ENCODE measurements at regions not wholly inside any gene's neighbourhood (a gene's known extent, or its start where the extent isn't known, plus 50 kb on each side); places are given as distances from the start of the nearest gene placed in this dataset.

- Histone ChIP-seq H3K79me1 (ENCODE audit: insufficient read depth, low read depth, low read length, poor library complexity, severe bottlenecking) (no peaks in the 10 kb centered on the region), H3K27me3 (ENCODE audit: insufficient read depth, low read length) (no peaks in the 10 kb centered on the region), H2BK20ac (ENCODE audit: low read depth, low read length, poor library complexity, severe bottlenecking) (no peak overlapping the region), H2BK12ac (ENCODE audit: insufficient read length, low read depth, low read length) (no peak overlapping the region), H4K8ac (replicated peaks; ENCODE audit: insufficient read length, low read depth, low read length) (no peak overlapping the region), H3K4ac (ENCODE audit: low read depth, low read length) (no peak overlapping the region), H3K4me2 (ENCODE audit: insufficient read depth, insufficient read length, low read length) (no peak overlapping the region), H4K91ac (ENCODE audit: insufficient read length, low read depth, low read length) (no peak overlapping the region), H4K5ac (ENCODE audit: insufficient read length, low read depth, low read length) (no peak overlapping the region), H3K79me2 (ENCODE audit: insufficient read depth, low read length) (no peaks in the 10 kb centered on the region), H2BK5ac (ENCODE audit: insufficient read length, low read length) (no peak overlapping the region), H3K9me3 (ENCODE audit: control insufficient read depth, low read depth, low read length) (no peaks in the 10 kb centered on the region), H3K4me1 (ENCODE audit: insufficient read depth, low read length) (no peaks in the 10 kb centered on the region; the same call in 1 of the 2 replicates), H3K23me2 (ENCODE audit: insufficient read length, low read depth, low read length, poor library complexity, severe bottlenecking) (no peaks in the 10 kb centered on the region), H3K27ac (ENCODE audit: insufficient read length, low read depth, low read length) (no peak overlapping the region), H4K20me1 (ENCODE audit: control insufficient read depth, insufficient read depth, insufficient read length) (no peaks in the 10 kb centered on the region), H3K14ac (ENCODE audit: insufficient read depth, low read length) (no peak overlapping the region), H3T11ph (ENCODE audit: low read length) (no peak overlapping the region), H2BK15ac (ENCODE audit: low read depth, low read length) (no peak overlapping the region), H3K9ac (ENCODE audit: extremely low read depth, insufficient read length, low read length) (no peak overlapping the region), H3K18ac (ENCODE audit: insufficient read length, low read depth, low read length) (no peak overlapping the region), H3K56ac (ENCODE audit: insufficient read length, low read depth, low read length) (no peak overlapping the region), H2AK5ac (ENCODE audit: insufficient read length, low read length) (no peak overlapping the region), H3K23ac (ENCODE audit: insufficient read length, low read depth, low read length) (no peak overlapping the region), H2AFZ (ENCODE audit: low read length) (no peak overlapping the region), H2BK120ac (ENCODE audit: low read depth, low read length, poor library complexity, severe bottlenecking) (no peak overlapping the region)
- Mint-ChIP-seq H3K4me1 (peaks cover 17 to 29% of the 10 kb centered on the region in 2 experiments), H3K4me3 (no peak overlapping the region), H3K36me3 (ENCODE audit: insufficient read depth in 1 of 3, low read depth in 3 of 3) (no peaks in the 10 kb centered on the region), H3K27me3 (ENCODE audit: low read depth) (no peaks in the 10 kb centered on the region), H3K27ac (no peak overlapping the region), H3K9me3 (no peaks in the 10 kb centered on the region)
- no peak for DNase-seq
- no CpG with 5 or more reads among the region's 5 CpGs for WGBS (ENCODE audit: extremely low coverage, insufficient read length, low lambda C conversion rate)
- TF ChIP-seq CTCF (conservative IDR thresholded peaks at IDR 0.05) = no peak
These were observed 497.6 kb upstream of the TCF4 start for GRCh38 chr18:56085551-56085950.
